SK-N-SH treated with all-trans-retinoic acid at 6 μM for 48 hours (cell line): ENCODE measurements at regions not wholly inside any gene's neighbourhood (a gene's known extent, or its start where the extent isn't known, plus 50 kb on each side); places are given as distances from the start of the nearest gene placed in this dataset.

Experiments
- CREB5 ChIP-seq: fragments of 250-450 bp; sonication (Bioruptor Pico); IDR thresholded peaks from 2 replicates; pipeline ENCODE4 v1.5.1; 2020; ENCODE audit warnings: low read depth, mild to moderate bottlenecking, moderate library complexity
- OSR1 ChIP-seq: fragments of 250-450 bp; sonication (Bioruptor Pico); IDR thresholded peaks from 2 replicates; pipeline ENCODE4 v1.8.0; 2022; ENCODE audit warnings: moderate library complexity, mild to moderate bottlenecking, inconsistent platforms
- PATZ1 ChIP-seq: fragments of 250-450 bp; sonication (Bioruptor Pico); IDR thresholded peaks from 2 replicates; pipeline ENCODE4 v1.8.0; 2020; ENCODE audit warnings: mild to moderate bottlenecking, moderate library complexity, borderline replicate concordance
- POU6F1 ChIP-seq: fragments of 250-450 bp; sonication (Bioruptor Pico); IDR thresholded peaks from 2 replicates; pipeline ENCODE4 v1.8.0; 2021; ENCODE audit warnings: low read depth, mild to moderate bottlenecking, moderate library complexity, borderline replicate concordance
- ZFP30 ChIP-seq: fragments of 450-650 bp; formaldehyde crosslinking; IDR thresholded peaks from 2 replicates; pipeline ENCODE4 v1.5.0; 2022; ENCODE audit warnings: mild to moderate bottlenecking, moderate library complexity

- TF ChIP-seq POU6F1: no peak
- no peak for TF ChIP-seq OSR1 (CRISPR knock-in tag)
- TF ChIP-seq ZFP30 (CRISPR knock-in tag): no peak
- TF ChIP-seq CREB5: no peak
- no peak for TF ChIP-seq PATZ1 (CRISPR knock-in tag)
Measured at GRCh38 chr12:77590306-77590705, 240.4 kb upstream of the NAV3 start.
